PC-3 (cell line): ENCODE measurements at regions not wholly inside any gene's neighbourhood (a gene's known extent, or its start where the extent isn't known, plus 50 kb on each side); places are given as distances from the start of the nearest gene placed in this dataset.

Source experiments
- EZH2 ChIP-seq: fragments of 300-600 bp; sonication (generic); IDR thresholded peaks from one replicate; pipeline ENCODE4 v1.6.1; 2017; ENCODE audit warnings: antibody characterized with exemption, mild to moderate bottlenecking, low read length; ENCODE audit not compliant: unreplicated experiment
- TF ChIP-seq, protein P1 (sequence below): fragments of 300-600 bp; sonication (generic); conservative IDR thresholded peaks from 2 replicates; pipeline ENCODE4 v1.5.1; 2017; ENCODE audit warnings: antibody characterized with exemption, low read depth, mild to moderate bottlenecking, low read length

GRCh38 chr3:124411728-124412127 lies 318.5 kb upstream of the UMPS start:
- TF ChIP-seq, protein P1, sequence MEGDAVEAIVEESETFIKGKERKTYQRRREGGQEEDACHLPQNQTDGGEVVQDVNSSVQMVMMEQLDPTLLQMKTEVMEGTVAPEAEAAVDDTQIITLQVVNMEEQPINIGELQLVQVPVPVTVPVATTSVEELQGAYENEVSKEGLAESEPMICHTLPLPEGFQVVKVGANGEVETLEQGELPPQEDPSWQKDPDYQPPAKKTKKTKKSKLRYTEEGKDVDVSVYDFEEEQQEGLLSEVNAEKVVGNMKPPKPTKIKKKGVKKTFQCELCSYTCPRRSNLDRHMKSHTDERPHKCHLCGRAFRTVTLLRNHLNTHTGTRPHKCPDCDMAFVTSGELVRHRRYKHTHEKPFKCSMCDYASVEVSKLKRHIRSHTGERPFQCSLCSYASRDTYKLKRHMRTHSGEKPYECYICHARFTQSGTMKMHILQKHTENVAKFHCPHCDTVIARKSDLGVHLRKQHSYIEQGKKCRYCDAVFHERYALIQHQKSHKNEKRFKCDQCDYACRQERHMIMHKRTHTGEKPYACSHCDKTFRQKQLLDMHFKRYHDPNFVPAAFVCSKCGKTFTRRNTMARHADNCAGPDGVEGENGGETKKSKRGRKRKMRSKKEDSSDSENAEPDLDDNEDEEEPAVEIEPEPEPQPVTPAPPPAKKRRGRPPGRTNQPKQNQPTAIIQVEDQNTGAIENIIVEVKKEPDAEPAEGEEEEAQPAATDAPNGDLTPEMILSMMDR: no peak
- TF ChIP-seq EZH2: no peak
